Mesenchymal stem cell (in vitro differentiated cells and primary cell): ENCODE measurements at regions not wholly inside any gene's neighbourhood (a gene's known extent, or its start where the extent isn't known, plus 50 kb on each side); places are given as distances from the start of the nearest gene placed in this dataset.
"Not testable (repeated sequence)": the region's sequence is repeated elsewhere in the genome, so short reads cannot be mapped to it uniquely, and the experiment has no call there.

Experiments
- DNase-seq: peaks from one replicate; pipeline ENCODE4 v3.0.0-alpha.2; 2013
- H2AFZ ChIP-seq: one replicate; pipeline ENCODE4 v1.6.1; 2013; ENCODE audit warnings: low read depth, mild to moderate bottlenecking, control low read depth, inconsistent platforms, low read length, moderate library complexity
- H2AK5ac ChIP-seq: 2 replicates; pipeline ENCODE4 v1.6.1; 2013; ENCODE audit warnings: low read length, moderate library complexity, mild to moderate bottlenecking, inconsistent platforms; ENCODE audit not compliant: severe bottlenecking
- H2BK120ac ChIP-seq: one replicate; pipeline ENCODE4 v1.6.1; 2013; ENCODE audit warnings: low read depth, mild to moderate bottlenecking, inconsistent platforms, low read length, moderate library complexity
- H2BK12ac ChIP-seq, 2 experiments: one replicate each; pipeline ENCODE4 v1.6.1; 2013; ENCODE audit warnings: inconsistent platforms in 2 of 2, low read length in 2 of 2, mild to moderate bottlenecking in 2 of 2, moderate library complexity in 2 of 2, control low read depth in 1 of 2
- H2BK15ac ChIP-seq: one replicate; pipeline ENCODE4 v1.6.1; 2013; ENCODE audit warnings: mild to moderate bottlenecking, low read depth, inconsistent platforms; ENCODE audit not compliant: poor library complexity, severe bottlenecking
- H2BK5ac ChIP-seq: 2 replicates; pipeline ENCODE4 v1.6.1; 2013; ENCODE audit warnings: low read depth, mild to moderate bottlenecking, low read length, control low read depth, inconsistent platforms; ENCODE audit not compliant: poor library complexity, severe bottlenecking
- H3K14ac ChIP-seq, 2 experiments: one replicate each; pipeline ENCODE4 v1.6.1; 2013; ENCODE audit warnings: inconsistent platforms in 2 of 2, low read length in 2 of 2, control low read depth in 1 of 2, mild to moderate bottlenecking in 1 of 2, moderate library complexity in 1 of 2
- H3K18ac ChIP-seq, 2 experiments: one replicate each; pipeline ENCODE4 v1.6.1; 2013; ENCODE audit warnings: inconsistent platforms in 2 of 2, low read length in 2 of 2, control low read depth in 1 of 2, low read depth in 1 of 2, mild to moderate bottlenecking in 1 of 2
- H3K23ac ChIP-seq, 2 experiments: one replicate each; pipeline ENCODE4 v1.6.1; 2013; ENCODE audit warnings: inconsistent platforms in 2 of 2, low read length in 2 of 2, mild to moderate bottlenecking in 2 of 2, moderate library complexity in 2 of 2, control low read depth in 1 of 2
- H3K27ac ChIP-seq: 2 replicates; pipeline ENCODE4 v1.5.1; 2013; ENCODE audit warnings: mild to moderate bottlenecking, moderate library complexity, low read length, control low read depth, inconsistent platforms; ENCODE audit not compliant: poor library complexity, severe bottlenecking
- H3K27me3 ChIP-seq, 2 experiments: 2 replicates each; pipeline versions ENCODE4 v1.6.1 to v1.7.0; 2013; ENCODE audit warnings: low read length in 2 of 2, mild to moderate bottlenecking in 2 of 2, moderate library complexity in 2 of 2, control low read depth in 1 of 2, inconsistent platforms in 1 of 2; ENCODE audit not compliant: control insufficient read depth in 1 of 2, insufficient read depth in 1 of 2
- H3K36me3 ChIP-seq, 2 experiments: 2 replicates each; pipeline versions ENCODE4 v1.6.1 to v1.7.0; 2013; ENCODE audit warnings: low read length in 2 of 2, control low read depth in 1 of 2, inconsistent platforms in 1 of 2, low read depth in 1 of 2, mild to moderate bottlenecking in 1 of 2; ENCODE audit not compliant: insufficient read depth in 2 of 2, control insufficient read depth in 1 of 2
- H3K4ac ChIP-seq, 2 experiments: one replicate each; pipeline ENCODE4 v1.6.1; 2013; ENCODE audit warnings: inconsistent platforms in 2 of 2, low read length in 2 of 2, mild to moderate bottlenecking in 2 of 2, moderate library complexity in 2 of 2, control low read depth in 1 of 2, low read depth in 1 of 2
- H3K4me1 ChIP-seq: 2 replicates; pipeline ENCODE4 v1.6.1; 2013; ENCODE audit warnings: low read depth, low read length, control low read depth; ENCODE audit not compliant: control insufficient read depth, insufficient read depth
- H3K4me2 ChIP-seq: 2 replicates; pipeline ENCODE4 v1.6.1; 2013; ENCODE audit warnings: low read length, mild to moderate bottlenecking, inconsistent platforms; ENCODE audit not compliant: poor library complexity, severe bottlenecking
- H3K4me3 ChIP-seq, 2 experiments: 2 replicates each; pipeline versions ENCODE4 v1.5.1 to v1.7.0; 2013; ENCODE audit warnings: low read length in 2 of 2, mild to moderate bottlenecking in 2 of 2, control low read depth in 1 of 2, low read depth in 1 of 2; ENCODE audit not compliant: insufficient read depth in 1 of 2
- H3K79me1 ChIP-seq: replicated peaks from 2 replicates; pipeline ENCODE4 v1.6.1; 2013; ENCODE audit warnings: mild to moderate bottlenecking, control low read depth, low read length, inconsistent platforms; ENCODE audit not compliant: poor library complexity, severe bottlenecking
- H3K9ac ChIP-seq: 2 replicates; pipeline ENCODE4 v1.7.0; 2013; ENCODE audit warnings: mild to moderate bottlenecking, low read length, moderate library complexity
- H3K9me3 ChIP-seq: 2 replicates; pipeline ENCODE4 v1.7.0; 2013; ENCODE audit warnings: mild to moderate bottlenecking, low read length; ENCODE audit not compliant: control insufficient read depth
- H4K8ac ChIP-seq: one replicate; pipeline ENCODE4 v1.6.1; 2013; ENCODE audit warnings: inconsistent platforms, mild to moderate bottlenecking, low read length, moderate library complexity
- H4K91ac ChIP-seq: one replicate; pipeline ENCODE4 v1.6.1; 2013; ENCODE audit warnings: mild to moderate bottlenecking, low read length, inconsistent platforms
- WGBS: methylation state at CpG from one replicate; pipeline ENCODE4 v1.1.7; 2013; ENCODE audit warnings: mixed read lengths; 5-methylcytosine and 5-hydroxymethylcytosine counted together

GRCh38 chr4:187128976-187129375, 405.3 kb upstream of the FAT1 start:
- H3K23ac ChIP-seq = no peak overlapping the region
- H2BK15ac ChIP-seq = no peak overlapping the region
- H3K9ac ChIP-seq = peak overlapping the region; percentile 4
- H3K4me1 ChIP-seq = peaks cover 9% of the 10 kb centered on the region
- H3K9me3 ChIP-seq = peaks cover 4% of the 10 kb centered on the region
- H2AFZ ChIP-seq = no peak overlapping the region
- no peak overlapping the region for H2BK120ac ChIP-seq
- no peak overlapping the region for H3K18ac ChIP-seq
- no peak overlapping the region for H2AK5ac ChIP-seq
- H4K91ac ChIP-seq = no peak overlapping the region
- no peak overlapping the region for H3K4me3 ChIP-seq
- H3K4ac ChIP-seq = no peak overlapping the region
- no peak overlapping the region for H2BK12ac ChIP-seq
- no peak overlapping the region for H4K8ac ChIP-seq
- peak; percentile 69 for DNase-seq
- no peaks in the 10 kb centered on the region for H3K79me1 ChIP-seq
- no peak overlapping the region for H2BK5ac ChIP-seq
- WGBS = 35% methylated on average over 8 of the region's 8 CpGs
- peak overlapping the region; percentile 79 for H3K27ac ChIP-seq
- H3K4me2 ChIP-seq = peak overlapping the region; percentile 4
- H3K36me3 ChIP-seq = no peaks in the 10 kb centered on the region
- no peak overlapping the region for H3K14ac ChIP-seq
- H3K27me3 ChIP-seq = no peaks in the 10 kb centered on the region

GRCh38 chr4:187131826-187132225, 408.2 kb upstream of the FAT1 start:
- not testable (repeated sequence) for DNase-seq, H3K79me1 ChIP-seq, H3K14ac ChIP-seq, H3K18ac ChIP-seq, H2AFZ ChIP-seq, H3K4ac ChIP-seq, H3K4me2 ChIP-seq, H3K4me1 ChIP-seq, H3K27me3 ChIP-seq, H3K27ac ChIP-seq, H2BK15ac ChIP-seq, H2AK5ac ChIP-seq, H3K23ac ChIP-seq, H3K9me3 ChIP-seq, H2BK12ac ChIP-seq, H4K91ac ChIP-seq, H3K9ac ChIP-seq, H2BK5ac ChIP-seq, H3K4me3 ChIP-seq, H3K36me3 ChIP-seq, H4K8ac ChIP-seq, H2BK120ac ChIP-seq
- WGBS = 100% methylated on average over 1 of the region's 1 CpG

- H3K4me3 ChIP-seq = no peak overlapping the region
- H4K91ac ChIP-seq = no peak overlapping the region
- no peaks in the 10 kb centered on the region for H3K79me1 ChIP-seq
- H4K8ac ChIP-seq = no peak overlapping the region
- H3K9ac ChIP-seq = no peak overlapping the region
- DNase-seq = no peak
- H3K18ac ChIP-seq = no peak overlapping the region
- H2AFZ ChIP-seq = no peak overlapping the region
- H3K14ac ChIP-seq = no peak overlapping the region
- H3K36me3 ChIP-seq = no peaks in the 10 kb centered on the region
- no peak overlapping the region for H2BK5ac ChIP-seq
- H3K4me1 ChIP-seq = no peaks in the 10 kb centered on the region
- no peak overlapping the region for H2AK5ac ChIP-seq
- H3K27me3 ChIP-seq = no peaks in the 10 kb centered on the region
- H3K4me2 ChIP-seq = no peak overlapping the region
- no peak overlapping the region for H3K23ac ChIP-seq
- H3K4ac ChIP-seq = no peak overlapping the region
- H2BK12ac ChIP-seq = no peak overlapping the region
- H2BK120ac ChIP-seq = no peak overlapping the region
- no peak overlapping the region for H2BK15ac ChIP-seq
- no peaks in the 10 kb centered on the region for H3K9me3 ChIP-seq
- WGBS = 92% methylated on average over 6 of the region's 6 CpGs
- no peak overlapping the region for H3K27ac ChIP-seq
These were observed 412.2 kb upstream of the FAT1 start for GRCh38 chr4:187135878-187136277.

- Histone ChIP-seq H3K9ac (no peak overlapping the region), H2BK120ac (no peak overlapping the region), H3K4me1 (no peaks in the 10 kb centered on the region), H2AK5ac (no peak overlapping the region), H3K23ac (no peak overlapping the region), H2BK12ac (no peak overlapping the region), H4K91ac (no peak overlapping the region), H2BK15ac (no peak overlapping the region), H4K8ac (no peak overlapping the region), H3K14ac (no peak overlapping the region), H3K4me3 (no peak overlapping the region), H3K27me3 (no peaks in the 10 kb centered on the region), H3K4me2 (no peak overlapping the region), H3K9me3 (no peaks in the 10 kb centered on the region), H2BK5ac (no peak overlapping the region), H3K27ac (no peak overlapping the region), H2AFZ (no peak overlapping the region), H3K79me1 (no peaks in the 10 kb centered on the region), H3K18ac (no peak overlapping the region), H3K36me3 (no peaks in the 10 kb centered on the region), H3K4ac (no peak overlapping the region)
- over 99% methylated on average over 4 of the region's 4 CpGs for WGBS
- DNase-seq = no peak
These were observed 415.5 kb upstream of the FAT1 start for GRCh38 chr4:187139141-187139540.
